Mucosa of stomach (tissue), 1 donor: ENCODE measurements at regions not wholly inside any gene's neighbourhood (a gene's known extent, or its start where the extent isn't known, plus 50 kb on each side); places are given as distances from the start of the nearest gene placed in this dataset.
"Not testable (repeated sequence)": the region's sequence is repeated elsewhere in the genome, so short reads cannot be mapped to it uniquely, and the experiment has no call there.

Experiments
- H3K27me3 ChIP-seq: one replicate; pipeline ENCODE4 v1.7.0; 2013; ENCODE audit warnings: mild to moderate bottlenecking, low read length; ENCODE audit not compliant: control insufficient read depth, insufficient read depth
- H3K36me3 ChIP-seq: one replicate; pipeline ENCODE4 v1.7.0; 2013; ENCODE audit warnings: low read length; ENCODE audit not compliant: control insufficient read depth, insufficient read depth
- H3K4me1 ChIP-seq: one replicate; pipeline ENCODE4 v1.7.0; 2013; ENCODE audit warnings: mild to moderate bottlenecking, low read length; ENCODE audit not compliant: control insufficient read depth, insufficient read depth
- H3K4me3 ChIP-seq: one replicate; pipeline ENCODE4 v1.7.0; 2013; ENCODE audit warnings: low read length
- H3K9ac ChIP-seq: one replicate; pipeline ENCODE4 v1.7.0; 2013; ENCODE audit warnings: mild to moderate bottlenecking, low read length, moderate library complexity
- H3K9me3 ChIP-seq: one replicate; pipeline ENCODE4 v1.7.0; 2013; ENCODE audit warnings: mild to moderate bottlenecking, low read length, moderate library complexity; ENCODE audit not compliant: control insufficient read depth
- donor health status: Pancreatic carcinoma.

- Histone ChIP-seq H3K36me3 (no peaks in the 10 kb centered on the region), H3K9ac (no peak overlapping the region), H3K9me3 (no peaks in the 10 kb centered on the region), H3K27me3 (no peaks in the 10 kb centered on the region), H3K4me1 (no peaks in the 10 kb centered on the region), H3K4me3 (no peak overlapping the region)
Observed at GRCh38 chr4:32706893-32707292, 1986.7 kb downstream of the PCDH7 start.

GRCh38 chr4:32716090-32716620 is 1996.0 kb downstream of the PCDH7 start:
- not testable (repeated sequence) for H3K9ac ChIP-seq, H3K9me3 ChIP-seq, H3K36me3 ChIP-seq, H3K4me1 ChIP-seq, H3K4me3 ChIP-seq, H3K27me3 ChIP-seq

- H3K27me3 ChIP-seq, result no peaks in the 10 kb centered on the region
- no peaks in the 10 kb centered on the region for H3K9me3 ChIP-seq
- no peaks in the 10 kb centered on the region for H3K36me3 ChIP-seq
- no peak overlapping the region for H3K4me3 ChIP-seq
- H3K4me1 ChIP-seq, result no peaks in the 10 kb centered on the region
- no peak overlapping the region for H3K9ac ChIP-seq
Observed at GRCh38 chr4:32735856-32736590, 2015.9 kb downstream of the PCDH7 start.

- Histone ChIP-seq H3K9ac (no peak overlapping the region), H3K9me3 (no peaks in the 10 kb centered on the region), H3K36me3 (no peaks in the 10 kb centered on the region), H3K4me1 (no peaks in the 10 kb centered on the region), H3K27me3 (no peaks in the 10 kb centered on the region), H3K4me3 (no peak overlapping the region)
Observed at GRCh38 chr4:32744211-32744610, 2024.0 kb downstream of the PCDH7 start.

- no peaks in the 10 kb centered on the region for H3K9me3 ChIP-seq
- no peaks in the 10 kb centered on the region for H3K4me1 ChIP-seq
- no peaks in the 10 kb centered on the region for H3K27me3 ChIP-seq
- no peak overlapping the region for H3K4me3 ChIP-seq
- no peak overlapping the region for H3K9ac ChIP-seq
- no peaks in the 10 kb centered on the region for H3K36me3 ChIP-seq
Observed at GRCh38 chr4:32745351-32745750, 2025.2 kb downstream of the PCDH7 start.

- Histone ChIP-seq H3K9ac (no peak overlapping the region), H3K4me3 (no peak overlapping the region), H3K36me3 (no peaks in the 10 kb centered on the region), H3K4me1 (no peaks in the 10 kb centered on the region), H3K9me3 (no peaks in the 10 kb centered on the region), H3K27me3 (no peaks in the 10 kb centered on the region)
Observed at GRCh38 chr4:32748061-32748460, 2027.9 kb downstream of the PCDH7 start.

- H3K9ac ChIP-seq, result no peak overlapping the region
- no peaks in the 10 kb centered on the region for H3K9me3 ChIP-seq
- H3K36me3 ChIP-seq, result no peaks in the 10 kb centered on the region
- H3K27me3 ChIP-seq, result no peaks in the 10 kb centered on the region
- no peaks in the 10 kb centered on the region for H3K4me1 ChIP-seq
- no peak overlapping the region for H3K4me3 ChIP-seq
Observed at GRCh38 chr4:32748498-32748897, 2028.3 kb downstream of the PCDH7 start.

GRCh38 chr4:32752962-32753361 is 2032.8 kb downstream of the PCDH7 start:
- H3K36me3 ChIP-seq, result no peaks in the 10 kb centered on the region
- no peaks in the 10 kb centered on the region for H3K4me1 ChIP-seq
- no peak overlapping the region for H3K4me3 ChIP-seq
- no peak overlapping the region for H3K9ac ChIP-seq
- no peaks in the 10 kb centered on the region for H3K27me3 ChIP-seq
- no peaks in the 10 kb centered on the region for H3K9me3 ChIP-seq

GRCh38 chr4:32768664-32769389 is 2048.7 kb downstream of the PCDH7 start:
- H3K27me3 ChIP-seq, result no peaks in the 10 kb centered on the region
- H3K9ac ChIP-seq, result no peak overlapping the region
- no peak overlapping the region for H3K4me3 ChIP-seq
- no peaks in the 10 kb centered on the region for H3K36me3 ChIP-seq
- H3K4me1 ChIP-seq, result no peaks in the 10 kb centered on the region
- no peaks in the 10 kb centered on the region for H3K9me3 ChIP-seq

GRCh38 chr4:32771491-32771890 is 2051.3 kb downstream of the PCDH7 start:
- Histone ChIP-seq H3K4me1 (no peaks in the 10 kb centered on the region), H3K9me3 (no peaks in the 10 kb centered on the region), H3K9ac (no peak overlapping the region), H3K4me3 (no peak overlapping the region), H3K36me3 (no peaks in the 10 kb centered on the region), H3K27me3 (no peaks in the 10 kb centered on the region)

GRCh38 chr4:32775049-32775448 is 2054.9 kb downstream of the PCDH7 start:
- Histone ChIP-seq H3K4me3 (no peak overlapping the region), H3K4me1 (no peaks in the 10 kb centered on the region), H3K27me3 (no peaks in the 10 kb centered on the region), H3K36me3 (no peaks in the 10 kb centered on the region), H3K9me3 (no peaks in the 10 kb centered on the region), H3K9ac (no peak overlapping the region)

GRCh38 chr4:32776435-32777203 is 2056.4 kb downstream of the PCDH7 start:
- H3K9ac ChIP-seq, result no peak overlapping the region
- no peaks in the 10 kb centered on the region for H3K9me3 ChIP-seq
- no peaks in the 10 kb centered on the region for H3K36me3 ChIP-seq
- H3K27me3 ChIP-seq, result no peaks in the 10 kb centered on the region
- no peaks in the 10 kb centered on the region for H3K4me1 ChIP-seq
- H3K4me3 ChIP-seq, result no peak overlapping the region
